Naive thymus-derived CD4-positive, alpha-beta T cell (primary cell): ENCODE measurements at regions not wholly inside any gene's neighbourhood (a gene's known extent, or its start where the extent isn't known, plus 50 kb on each side); places are given as distances from the start of the nearest gene placed in this dataset.

Source experiments
- ATAC-seq: fragments of 150-1000 bp; cut with Tn5 transposase; 2 replicates; pipeline ENCODE4 v1.10.0; 2021; ENCODE audit warnings: mild to moderate bottlenecking, moderate library complexity
- CTCF ChIA-PET: fragments of 350-600 bp; sonication (Branson Sonifier 250); formaldehyde crosslinking; loops from one replicate; lab custom pipeline; 2021; ENCODE audit warnings: antibody characterized with exemption; lab: Charles Lee
- POLR2A ChIA-PET: fragments of 350-600 bp; sonication (Branson Sonifier 250); formaldehyde crosslinking; loops from one replicate; lab custom pipeline; 2021; ENCODE audit warnings: antibody characterized with exemption, inconsistent platforms; lab: Charles Lee
- DNase-seq, 9 donors: peaks; one replicate each; pipeline versions ENCODE4 v3.0.0 to v3.0.0-alpha.2; 2020 to 2022; ENCODE audit warnings: mixed read lengths in 1 of 9
- H3K27ac ChIP-seq: one replicate; pipeline ENCODE4 v1.7.0; 2013; ENCODE audit warnings: mild to moderate bottlenecking, low read depth, low read length, moderate library complexity
- H3K27me3 ChIP-seq, 2 donors: one replicate each; pipeline ENCODE4 v1.7.0; 2013; ENCODE audit warnings: low read length in 2 of 2, mild to moderate bottlenecking in 2 of 2, moderate library complexity in 2 of 2; ENCODE audit not compliant: control insufficient read depth in 2 of 2, insufficient read depth in 2 of 2
- H3K36me3 ChIP-seq, 3 experiments: 1 replicate in 2 of 3; 2 replicates in 1 of 3; pipeline ENCODE4 v1.7.0; 2013; ENCODE audit warnings: low read length in 3 of 3, mild to moderate bottlenecking in 3 of 3, moderate library complexity in 1 of 3; ENCODE audit not compliant: insufficient read depth in 3 of 3, control insufficient read depth in 2 of 3
- H3K4me1 ChIP-seq, 2 donors: one replicate each; pipeline ENCODE4 v1.7.0; 2013; ENCODE audit warnings: low read length in 2 of 2, mild to moderate bottlenecking in 2 of 2, moderate library complexity in 1 of 2; ENCODE audit not compliant: control insufficient read depth in 2 of 2, insufficient read depth in 2 of 2
- H3K4me3 ChIP-seq: 2 replicates; pipeline ENCODE4 v1.7.0; 2013; ENCODE audit warnings: mild to moderate bottlenecking, low read length
- H3K9me3 ChIP-seq, 3 experiments: 1 replicate in 2 of 3; 2 replicates in 1 of 3; pipeline ENCODE4 v1.7.0; 2013; ENCODE audit warnings: low read length in 3 of 3; ENCODE audit not compliant: control insufficient read depth in 2 of 3
- H3K27ac Mint-ChIP-seq, 9 donors: one replicate each; pipeline ENCODE4 v1.8.0; 2020 to 2022; ENCODE audit warnings: mixed read lengths in 9 of 9, mild to moderate bottlenecking in 8 of 9, moderate library complexity in 5 of 9, inconsistent platforms in 2 of 9
- H3K27me3 Mint-ChIP-seq, 5 donors: one replicate each; pipeline ENCODE4 v1.8.0; 2021 to 2022; ENCODE audit warnings: mixed read lengths in 5 of 5, mild to moderate bottlenecking in 1 of 5
- H3K36me3 Mint-ChIP-seq, 5 donors: one replicate each; pipeline ENCODE4 v1.8.0; 2020 to 2022; ENCODE audit warnings: mixed read lengths in 5 of 5, mild to moderate bottlenecking in 3 of 5, inconsistent platforms in 1 of 5
- H3K4me1 Mint-ChIP-seq, 7 donors: one replicate each; pipeline ENCODE4 v1.8.0; 2020 to 2022; ENCODE audit warnings: mixed read lengths in 7 of 7, mild to moderate bottlenecking in 3 of 7, inconsistent platforms in 1 of 7
- H3K4me3 Mint-ChIP-seq, 10 donors: one replicate each; pipeline ENCODE4 v1.8.0; 2020 to 2022; ENCODE audit warnings: mild to moderate bottlenecking in 10 of 10, mixed read lengths in 10 of 10, moderate library complexity in 6 of 10, inconsistent platforms in 2 of 10
- H3K9me3 Mint-ChIP-seq, 11 donors: one replicate each; pipeline ENCODE4 v1.8.0; 2020 to 2022; ENCODE audit warnings: mixed read lengths in 11 of 11, mild to moderate bottlenecking in 4 of 11, inconsistent platforms in 1 of 11, moderate library complexity in 1 of 11
- intact Hi-C, 2 donors: fragments of 100-400 bp; cut with micrococcal nuclease; formaldehyde crosslinking; loops; one replicate each; pipeline ENCODE4 v1.15.1; 2023

- H3K4me3 Mint-ChIP-seq, result no peak overlapping the region
- DNase-seq (no peak), ATAC-seq (no peak)
- H3K4me1 Mint-ChIP-seq, result no peaks in the 10 kb centered on the region
- H3K27ac ChIP-seq, result no peak overlapping the region
- peaks cover 0 to 15% (median 4%) of the 10 kb centered on the region in 11 donors for H3K9me3 Mint-ChIP-seq
- H3K27me3 Mint-ChIP-seq, result peaks cover 0 to 6% (median 6%) of the 10 kb centered on the region in 5 donors
- H3K4me1 ChIP-seq, result no peaks in the 10 kb centered on the region
- no peaks in the 10 kb centered on the region for H3K36me3 ChIP-seq
- POLR2A ChIA-PET, result no interaction called here
- H3K27me3 ChIP-seq, result no peaks in the 10 kb centered on the region
- H3K4me3 ChIP-seq, result no peak overlapping the region
- intact Hi-C loops, result no loop called here
- no peaks in the 10 kb centered on the region for H3K36me3 Mint-ChIP-seq
- no peak overlapping the region for H3K27ac Mint-ChIP-seq
- no peaks in the 10 kb centered on the region for H3K9me3 ChIP-seq
- CTCF ChIA-PET, result no interaction called here
These were observed 489.4 kb upstream of the CADM1 start for GRCh38 chr11:115993590-115993989.

GRCh38 chr11:115990004-115990447 lies 485.8 kb upstream of the CADM1 start:
- intact Hi-C loops, result no loop called here
- ATAC-seq (peak; percentile 54), DNase-seq (no peak)
- Histone ChIP-seq H3K27me3 (no peaks in the 10 kb centered on the region), H3K27ac (no peak overlapping the region), H3K4me1 (no peaks in the 10 kb centered on the region), H3K9me3 (no peaks in the 10 kb centered on the region), H3K4me3 (no peak overlapping the region), H3K36me3 (no peaks in the 10 kb centered on the region)
- Mint-ChIP-seq H3K27ac (no peak overlapping the region), H3K9me3 (peaks cover 0 to 11% (median 0%) of the 10 kb centered on the region in 11 donors), H3K4me3 (no peak overlapping the region), H3K36me3 (no peaks in the 10 kb centered on the region), H3K4me1 (no peaks in the 10 kb centered on the region), H3K27me3 (peaks cover 0 to 14% (median 6%) of the 10 kb centered on the region in 5 donors)
- CTCF ChIA-PET, result no interaction called here
- POLR2A ChIA-PET, result no interaction called here

GRCh38 chr11:115985896-115986295 lies 481.7 kb upstream of the CADM1 start:
- intact Hi-C loops, result no loop called here
- DNase-seq (no peak), ATAC-seq (no peak)
- Histone ChIP-seq H3K27me3 (no peaks in the 10 kb centered on the region), H3K27ac (no peak overlapping the region), H3K4me3 (no peak overlapping the region), H3K9me3 (no peaks in the 10 kb centered on the region), H3K4me1 (no peaks in the 10 kb centered on the region), H3K36me3 (no peaks in the 10 kb centered on the region)
- CTCF ChIA-PET, result no interaction called here
- Mint-ChIP-seq H3K9me3 (peaks cover 0 to 5% (median 0%) of the 10 kb centered on the region in 11 donors), H3K27me3 (peaks cover 0 to 20% (median 3%) of the 10 kb centered on the region in 5 donors), H3K4me1 (no peaks in the 10 kb centered on the region), H3K4me3 (no peak overlapping the region), H3K36me3 (no peaks in the 10 kb centered on the region), H3K27ac (no peak overlapping the region)
- POLR2A ChIA-PET, result no interaction called here

GRCh38 chr11:115984228-115984627 lies 480.0 kb upstream of the CADM1 start:
- H3K4me3 ChIP-seq, result no peak overlapping the region
- no peaks in the 10 kb centered on the region for H3K27me3 ChIP-seq
- ChIA-PET POLR2A (no interaction called here), CTCF (no interaction called here)
- Mint-ChIP-seq H3K4me1 (no peaks in the 10 kb centered on the region), H3K36me3 (no peaks in the 10 kb centered on the region), H3K27ac (no peak overlapping the region), H3K4me3 (no peak overlapping the region), H3K27me3 (peaks cover 0 to 14% (median 3%) of the 10 kb centered on the region in 5 donors), H3K9me3 (peaks cover 0 to 5% (median 0%) of the 10 kb centered on the region in 11 donors)
- H3K27ac ChIP-seq, result no peak overlapping the region
- no peaks in the 10 kb centered on the region for H3K36me3 ChIP-seq
- H3K4me1 ChIP-seq, result no peaks in the 10 kb centered on the region
- intact Hi-C loops, result no loop called here
- ATAC-seq, result no peak
- no peaks in the 10 kb centered on the region for H3K9me3 ChIP-seq
- no peak for DNase-seq

GRCh38 chr11:115982666-115983065 lies 478.5 kb upstream of the CADM1 start:
- no peak for DNase-seq
- peaks cover 0 to 11% (median 0%) of the 10 kb centered on the region in 11 donors for H3K9me3 Mint-ChIP-seq
- H3K36me3 Mint-ChIP-seq, result no peaks in the 10 kb centered on the region
- no peaks in the 10 kb centered on the region for H3K4me1 Mint-ChIP-seq
- POLR2A ChIA-PET, result no interaction called here
- no peaks in the 10 kb centered on the region for H3K4me1 ChIP-seq
- H3K27me3 ChIP-seq, result no peaks in the 10 kb centered on the region
- H3K4me3 ChIP-seq, result no peak overlapping the region
- no peak overlapping the region for H3K4me3 Mint-ChIP-seq
- peaks cover 0 to 12% (median 3%) of the 10 kb centered on the region in 5 donors for H3K27me3 Mint-ChIP-seq
- CTCF ChIA-PET, result no interaction called here
- ATAC-seq, result no peak
- intact Hi-C loops, result no loop called here
- H3K36me3 ChIP-seq, result no peaks in the 10 kb centered on the region
- H3K27ac Mint-ChIP-seq, result no peak overlapping the region
- no peak overlapping the region for H3K27ac ChIP-seq
- H3K9me3 ChIP-seq, result no peaks in the 10 kb centered on the region

GRCh38 chr11:115981814-115982471 lies 477.7 kb upstream of the CADM1 start:
- peaks cover 0 to 15% (median 0%) of the 10 kb centered on the region in 11 donors for H3K9me3 Mint-ChIP-seq
- ChIA-PET POLR2A (no interaction called here), CTCF (no interaction called here)
- DNase-seq (no peak), ATAC-seq (no peak)
- no peak overlapping the region for H3K4me3 ChIP-seq
- H3K4me3 Mint-ChIP-seq, result no peak overlapping the region
- peaks cover under 1 to 13% (median 7%) of the 10 kb centered on the region in 5 donors for H3K27me3 Mint-ChIP-seq
- intact Hi-C loops, result no loop called here
- no peak overlapping the region for H3K27ac Mint-ChIP-seq
- no peaks in the 10 kb centered on the region for H3K27me3 ChIP-seq
- H3K36me3 ChIP-seq, result no peaks in the 10 kb centered on the region
- no peaks in the 10 kb centered on the region for H3K4me1 Mint-ChIP-seq
- no peaks in the 10 kb centered on the region for H3K36me3 Mint-ChIP-seq
- H3K27ac ChIP-seq, result no peak overlapping the region
- no peaks in the 10 kb centered on the region for H3K9me3 ChIP-seq
- no peaks in the 10 kb centered on the region for H3K4me1 ChIP-seq

GRCh38 chr11:115981104-115981481 lies 476.9 kb upstream of the CADM1 start:
- H3K4me3 Mint-ChIP-seq, result no peak overlapping the region
- H3K27me3 ChIP-seq, result no peaks in the 10 kb centered on the region
- intact Hi-C loops, result no loop called here
- CTCF ChIA-PET, result no interaction called here
- H3K4me1 Mint-ChIP-seq, result no peaks in the 10 kb centered on the region
- no peaks in the 10 kb centered on the region for H3K4me1 ChIP-seq
- POLR2A ChIA-PET, result no interaction called here
- H3K9me3 ChIP-seq, result no peaks in the 10 kb centered on the region
- H3K36me3 ChIP-seq, result no peaks in the 10 kb centered on the region
- peaks cover 0 to 17% (median 0%) of the 10 kb centered on the region in 11 donors for H3K9me3 Mint-ChIP-seq
- no peak overlapping the region for H3K27ac Mint-ChIP-seq
- ATAC-seq, result no peak
- peaks cover 6 to 18% (median 14%) of the 10 kb centered on the region in 5 donors for H3K27me3 Mint-ChIP-seq
- H3K36me3 Mint-ChIP-seq, result no peaks in the 10 kb centered on the region
- no peak overlapping the region for H3K4me3 ChIP-seq
- no peak overlapping the region for H3K27ac ChIP-seq
- DNase-seq, result no peak
